MM.1S (cell line): ENCODE measurements at regions not wholly inside any gene's neighbourhood (a gene's known extent, or its start where the extent isn't known, plus 50 kb on each side); places are given as distances from the start of the nearest gene placed in this dataset.

Experiments
- CTCF ChIP-seq: fragments of 300-600 bp; sonication (generic); IDR thresholded peaks from 2 replicates; pipeline ENCODE4 v1.5.1; 2016; ENCODE audit warnings: antibody characterized with exemption, low read length, mixed read lengths
- EZH2 ChIP-seq: fragments of 300-600 bp; sonication (generic); optimal IDR thresholded peaks from 2 replicates; pipeline ENCODE3; 2017; ENCODE audit warnings: low read depth, mild to moderate bottlenecking, antibody characterized with exemption, low read length, mixed read lengths
- EZH2phosphoT487 ChIP-seq: fragments of 300-600 bp; sonication (generic); IDR thresholded peaks from 2 replicates; pipeline ENCODE4 v1.6.1; 2018; ENCODE audit warnings: antibody characterized with exemption, low read length

- no peak for TF ChIP-seq CTCF
- no peak for TF ChIP-seq EZH2
- no peak for TF ChIP-seq EZH2phosphoT487
These were observed 151.6 kb downstream of the MREG start for GRCh38 chr2:215861607-215862350.
